ENCODE measurements at regions not wholly inside any gene's neighbourhood (a gene's known extent, or its start where the extent isn't known, plus 50 kb on each side); places are given as distances from the start of the nearest gene placed in this dataset.

GRCh38 chr10:123455861-123456260 lies 210.3 kb upstream of the GPR26 start:
- DNase-seq (ENCODE audit: low read depth), result peak; percentile 24

DNA sequence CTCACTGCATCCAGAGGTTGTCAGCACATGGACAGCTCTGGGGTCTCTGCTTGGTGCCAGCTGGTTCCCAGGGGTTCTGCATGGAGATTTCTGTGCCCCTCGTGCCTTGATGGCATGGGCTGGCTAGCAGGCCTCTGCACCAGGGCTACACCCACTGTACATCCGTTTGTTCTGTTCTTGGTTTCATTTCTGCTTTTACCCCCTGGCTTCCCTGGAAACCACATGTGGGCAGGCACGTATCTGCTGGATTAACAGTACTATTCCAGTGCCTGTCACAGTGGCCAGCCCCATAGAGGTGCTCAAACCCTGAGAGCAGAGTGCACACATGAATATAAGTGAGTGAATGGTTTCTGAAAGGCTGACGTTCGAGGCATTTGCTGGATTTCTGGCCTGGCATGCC lies 207.2 kb upstream of the GPR26 start:
- no peak for DNase-seq (ENCODE audit: low read depth)

- no peak for DNase-seq (ENCODE audit: low read depth)
Measured at GRCh38 chr10:123459371-123460091, 206.6 kb upstream of the GPR26 start.

DNA sequence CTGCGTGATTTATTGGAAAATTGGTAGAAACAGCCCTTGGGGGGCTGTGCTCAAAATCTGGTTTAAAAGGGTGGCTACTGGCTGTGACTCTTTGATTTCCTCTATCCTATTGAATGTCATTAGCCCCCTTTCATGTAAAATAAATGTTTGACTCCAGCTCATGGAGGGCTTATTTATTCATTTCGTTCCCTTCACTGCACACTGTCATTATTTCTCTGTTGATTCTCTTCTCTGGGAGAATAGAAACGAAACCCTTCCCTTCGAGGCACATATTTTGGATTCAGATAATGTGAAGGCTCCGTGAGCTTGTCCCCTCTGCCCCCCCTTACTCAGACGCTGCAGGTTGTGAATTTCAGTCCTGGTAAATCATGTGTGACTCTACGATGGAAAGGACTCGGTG lies 203.9 kb upstream of the GPR26 start:
- no peak for DNase-seq (ENCODE audit: low read depth)

- DNase-seq (ENCODE audit: low read depth), result no peak
Measured at GRCh38 chr10:123462756-123463155, 203.4 kb upstream of the GPR26 start.

- no peak for DNase-seq (ENCODE audit: low read depth)
Measured at GRCh38 chr10:123463181-123463580, 203.0 kb upstream of the GPR26 start.

DNA sequence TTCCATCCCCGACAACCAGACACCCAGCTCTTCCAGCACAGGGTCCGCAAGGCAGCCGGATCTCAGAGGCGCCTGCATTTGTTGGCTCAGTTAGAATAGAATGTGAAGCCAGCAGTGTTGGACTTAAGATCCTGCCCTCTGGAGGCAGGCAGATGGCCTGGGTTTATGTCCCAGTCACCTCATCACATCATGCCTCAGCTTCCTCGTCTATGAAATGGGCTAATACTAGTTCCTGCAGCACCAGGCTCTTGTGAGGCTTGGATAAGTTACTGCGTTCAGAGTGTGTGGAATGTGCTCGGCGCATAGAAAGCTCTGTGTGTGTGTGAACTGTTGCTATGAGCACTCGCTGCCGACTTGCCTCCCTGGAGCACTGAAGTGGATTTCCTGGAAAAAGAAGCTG lies 202.5 kb upstream of the GPR26 start:
- no peak for DNase-seq (ENCODE audit: low read depth)

- DNase-seq (ENCODE audit: low read depth), result no peak
Measured at GRCh38 chr10:123464430-123465323, 201.5 kb upstream of the GPR26 start.

DNA sequence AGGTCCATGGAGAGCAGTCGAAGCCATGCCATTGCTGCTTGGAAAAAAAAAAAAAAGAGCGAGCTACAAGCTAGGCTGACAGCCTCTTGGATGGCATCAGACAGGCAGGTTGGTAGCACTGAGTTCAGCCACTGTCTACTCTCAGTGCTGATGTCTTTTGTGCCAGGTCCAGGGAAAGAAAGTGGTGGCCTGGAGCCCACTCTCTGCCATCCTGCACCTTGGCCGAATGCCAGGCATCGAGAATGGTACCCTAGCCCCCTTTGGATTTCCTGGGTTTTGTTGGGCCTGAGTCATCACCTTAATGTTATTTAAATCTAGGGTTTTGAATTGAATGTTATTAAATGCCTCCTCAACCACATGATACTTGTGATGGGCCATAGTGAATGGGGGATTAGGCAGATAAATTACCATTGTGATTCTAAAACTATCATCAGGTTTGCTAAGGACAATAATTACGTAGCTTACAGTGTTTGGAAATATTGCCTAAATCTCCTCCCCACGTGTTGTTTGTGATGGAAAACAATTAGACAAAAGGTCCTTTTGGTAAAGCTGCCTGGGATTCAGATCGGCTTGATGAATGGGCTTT lies 195.7 kb upstream of the GPR26 start:
- no peak for DNase-seq (ENCODE audit: low read depth)

DNA sequence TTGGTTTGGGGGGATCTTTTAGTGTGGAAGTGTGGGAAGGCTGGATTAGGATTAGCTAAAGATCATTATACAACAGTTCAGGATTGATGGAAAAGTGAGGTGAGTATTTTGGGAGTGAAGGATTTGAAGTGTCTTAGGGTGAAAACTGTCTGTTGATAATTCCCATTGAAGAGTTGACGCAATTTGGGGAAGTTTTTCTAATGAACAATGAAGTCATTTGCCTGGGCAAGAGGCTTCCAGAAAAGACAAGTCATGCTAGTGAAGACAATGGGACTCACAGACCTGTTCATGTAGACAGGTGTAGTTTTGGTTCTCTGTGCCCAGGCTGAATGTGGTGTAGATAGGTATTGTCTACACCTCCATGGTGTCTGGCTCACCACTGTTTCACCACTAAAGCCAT lies 194.3 kb upstream of the GPR26 start:
- no peak for DNase-seq (ENCODE audit: low read depth)

DNA sequence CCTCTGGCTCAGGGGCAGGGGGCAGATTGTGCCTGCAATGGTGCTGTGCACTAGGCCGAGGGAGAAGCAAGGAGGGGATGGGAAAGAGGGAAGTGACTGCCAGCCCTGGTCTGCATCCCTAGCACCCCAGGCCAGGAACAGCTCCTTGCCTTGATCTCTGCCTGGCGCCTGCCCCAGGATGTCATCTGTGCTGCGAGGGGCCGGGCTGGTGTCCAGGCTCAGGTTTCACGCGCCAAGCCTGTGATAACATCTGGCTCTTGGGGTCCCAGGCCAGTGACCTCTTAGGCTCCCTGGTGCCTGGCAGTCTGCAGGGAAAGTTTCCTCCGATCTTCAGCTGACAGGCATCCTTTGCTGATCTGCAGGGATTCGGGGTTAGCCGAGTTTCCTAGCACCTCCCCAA lies 193.5 kb upstream of the GPR26 start:
- DNase-seq (ENCODE audit: low read depth), result no peak

DNA sequence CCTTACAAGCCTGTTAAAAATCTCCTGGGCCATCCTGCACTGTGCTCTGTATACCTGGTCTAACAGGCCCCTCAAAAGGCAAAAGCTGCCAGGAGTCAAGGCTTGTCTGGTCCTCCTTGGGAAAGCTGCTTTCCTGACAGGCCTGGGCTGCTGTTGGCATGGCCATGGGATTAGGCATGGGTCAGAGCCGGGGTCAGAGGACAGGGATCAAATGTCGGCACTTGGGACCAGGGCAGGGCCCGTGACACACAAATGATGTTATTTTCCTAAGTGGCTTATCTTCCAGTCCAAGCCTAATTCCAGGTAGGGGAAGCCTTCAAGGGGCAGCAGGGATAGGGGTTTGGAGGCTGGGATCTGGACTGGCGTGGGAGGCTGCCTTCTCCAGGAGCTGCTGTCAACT lies 191.5 kb upstream of the GPR26 start:
- DNase-seq (ENCODE audit: low read depth), result no peak

- no peak for DNase-seq (ENCODE audit: low read depth)
Measured at GRCh38 chr10:123475466-123475865, 190.7 kb upstream of the GPR26 start.

- DNase-seq (ENCODE audit: low read depth), result no peak
Measured at GRCh38 chr10:123478116-123478515, 188.0 kb upstream of the GPR26 start.

- no peak for DNase-seq (ENCODE audit: low read depth)
Measured at GRCh38 chr10:123479640-123480039, 186.5 kb upstream of the GPR26 start.

GRCh38 chr10:123480344-123480743 lies 185.8 kb upstream of the GPR26 start:
- no peak for DNase-seq (ENCODE audit: low read depth)

- no peak for DNase-seq (ENCODE audit: low read depth)
Measured at GRCh38 chr10:123480845-123481244, 185.3 kb upstream of the GPR26 start.

- no peak for DNase-seq (ENCODE audit: low read depth)
Measured at GRCh38 chr10:123484722-123485121, 181.4 kb upstream of the GPR26 start.

DNA sequence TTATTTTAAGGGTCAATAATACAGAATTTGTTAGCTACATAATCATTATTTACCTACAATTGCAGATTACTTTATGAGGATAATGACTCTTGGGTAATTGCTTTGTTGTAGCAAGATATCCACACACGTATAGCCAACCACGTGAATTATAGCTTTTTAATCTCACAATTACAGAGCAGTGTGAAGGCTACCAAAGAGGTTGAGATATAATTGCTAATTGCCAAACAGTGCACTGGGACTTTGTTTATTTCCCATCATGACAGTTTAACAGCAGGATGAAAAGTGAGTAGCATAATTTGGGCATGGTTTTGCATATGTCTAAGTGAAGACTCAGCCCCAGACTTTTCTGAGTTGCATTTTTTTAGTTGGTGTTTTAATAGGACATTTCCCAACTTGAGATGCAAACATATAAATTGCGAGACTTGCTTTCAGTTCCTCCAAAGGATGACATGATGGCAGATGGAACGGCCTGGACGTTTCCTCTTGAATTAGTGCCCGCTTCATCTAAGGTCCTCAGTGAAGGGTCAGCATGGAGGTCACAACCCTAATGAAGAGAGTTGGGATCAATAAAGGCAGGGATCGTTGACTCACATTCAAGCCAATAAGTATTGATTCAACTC lies 180.7 kb upstream of the GPR26 start:
- no peak for DNase-seq (ENCODE audit: low read depth)

- no peak for DNase-seq (ENCODE audit: low read depth)
Measured at GRCh38 chr10:123488436-123488835, 177.7 kb upstream of the GPR26 start.

GRCh38 chr10:123491364-123491763 lies 174.8 kb upstream of the GPR26 start:
- DNase-seq (ENCODE audit: low read depth), result no peak

GRCh38 chr10:123492016-123492415 lies 174.1 kb upstream of the GPR26 start:
- DNase-seq (ENCODE audit: low read depth), result no peak

Measured in HS-5 (cell line).